ENCODE measurements at regions not wholly inside any gene's neighbourhood (a gene's known extent, or its start where the extent isn't known, plus 50 kb on each side); places are given as distances from the start of the nearest gene placed in this dataset.
"Not testable (repeated sequence)": the region's sequence is repeated elsewhere in the genome, so short reads cannot be mapped to it uniquely, and the experiment has no call there.

DNA sequence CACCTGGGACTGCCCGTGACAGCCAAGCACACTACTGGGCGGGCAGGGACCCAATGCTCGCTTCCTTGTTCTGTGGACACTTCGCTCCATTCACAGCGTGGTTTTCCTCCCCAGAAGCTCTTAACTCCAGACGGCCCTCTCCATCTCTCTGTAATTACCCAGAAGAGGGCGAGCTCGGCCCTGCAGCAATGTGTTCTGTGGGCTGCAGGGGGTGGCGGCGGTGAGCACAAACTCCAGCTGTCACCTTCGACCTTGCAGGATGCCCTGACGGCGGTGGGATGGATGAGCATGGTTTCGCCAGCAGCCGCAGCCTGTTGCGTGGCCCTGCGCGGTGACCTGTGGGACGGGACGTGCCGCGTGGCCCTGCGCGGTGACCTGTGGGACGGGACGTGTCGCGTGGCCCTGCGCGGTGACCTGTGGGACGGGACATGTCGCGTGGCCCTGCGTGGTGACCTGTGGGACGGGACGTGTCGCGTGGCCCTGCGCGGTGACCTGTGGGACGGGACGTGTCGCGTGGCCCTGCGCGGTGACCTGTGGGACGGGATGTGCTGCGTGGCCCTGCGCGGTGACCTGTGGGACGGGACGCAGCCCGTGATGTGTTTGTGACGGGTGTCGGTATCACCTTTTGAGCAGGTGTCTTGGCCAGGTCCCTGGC lies 1204.7 kb downstream of the BRD1 start:
- Mint-ChIP-seq H3K9me3 (peaks cover 0 to 3% (median 0%) of the 10 kb centered on the region in 7 donors), H3K27me3 (no peaks in the 10 kb centered on the region), H3K4me1 (no peaks in the 10 kb centered on the region), H3K27ac (no peak overlapping the region), H3K4me3 (no peak overlapping the region), H3K36me3 (no peaks in the 10 kb centered on the region)
- Histone ChIP-seq H3K4me3 (ENCODE audit: low read depth, low read length) (no peak overlapping the region), H3K36me3 (ENCODE audit: control insufficient read depth, insufficient read depth, low read length) (no peaks in the 10 kb centered on the region), H3K9me3 (ENCODE audit: control insufficient read depth in 2 of 2, low read length in 2 of 2) (no peaks in the 10 kb centered on the region), H3K27me3 (ENCODE audit: control insufficient read depth, insufficient read depth, low read length) (no peaks in the 10 kb centered on the region), H3K27ac (ENCODE audit: insufficient read depth, low read length, poor library complexity, severe bottlenecking) (no peak overlapping the region), H3K4me1 (ENCODE audit: control insufficient read depth, insufficient read depth, low read length, poor library complexity, severe bottlenecking) (no peaks in the 10 kb centered on the region)
- no peak for DNase-seq
- ATAC-seq (ENCODE audit: low read depth in 2 of 2) = no peak

DNA sequence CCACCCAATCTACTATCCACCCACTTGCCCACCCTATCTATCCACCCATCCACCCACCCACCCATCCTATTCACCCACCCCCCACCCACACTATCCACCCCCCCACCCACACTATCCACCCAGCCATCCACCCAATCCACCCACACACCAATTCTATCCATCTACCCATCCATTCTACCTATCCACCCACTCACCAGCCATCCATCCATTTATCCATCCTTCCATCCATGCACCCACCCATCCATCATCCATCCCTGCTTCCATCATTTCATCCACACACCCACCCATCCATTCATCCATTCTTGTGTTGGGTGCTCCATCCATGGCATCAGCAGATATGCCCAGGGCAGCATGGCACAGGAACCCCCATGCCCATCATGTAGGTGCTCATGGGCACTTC lies 1206.6 kb downstream of the BRD1 start:
- Histone ChIP-seq H3K27me3 (ENCODE audit: control insufficient read depth, insufficient read depth, low read length) (no peaks in the 10 kb centered on the region), H3K27ac (ENCODE audit: insufficient read depth, low read length, poor library complexity, severe bottlenecking) (no peak overlapping the region), H3K36me3 (ENCODE audit: control insufficient read depth, insufficient read depth, low read length) (no peaks in the 10 kb centered on the region), H3K4me3 (ENCODE audit: low read depth, low read length) (no peak overlapping the region), H3K9me3 (ENCODE audit: control insufficient read depth in 2 of 2, low read length in 2 of 2) (no peaks in the 10 kb centered on the region), H3K4me1 (ENCODE audit: control insufficient read depth, insufficient read depth, low read length, poor library complexity, severe bottlenecking) (no peaks in the 10 kb centered on the region)
- Mint-ChIP-seq H3K27ac (no peak overlapping the region), H3K36me3 (no peaks in the 10 kb centered on the region), H3K27me3 (no peaks in the 10 kb centered on the region), H3K4me3 (no peak overlapping the region), H3K4me1 (no peaks in the 10 kb centered on the region), H3K9me3 (peaks cover 0 to 3% (median 0%) of the 10 kb centered on the region in 7 donors)
- ATAC-seq (ENCODE audit: low read depth in 2 of 2) (no peak), DNase-seq (no peak)

DNA sequence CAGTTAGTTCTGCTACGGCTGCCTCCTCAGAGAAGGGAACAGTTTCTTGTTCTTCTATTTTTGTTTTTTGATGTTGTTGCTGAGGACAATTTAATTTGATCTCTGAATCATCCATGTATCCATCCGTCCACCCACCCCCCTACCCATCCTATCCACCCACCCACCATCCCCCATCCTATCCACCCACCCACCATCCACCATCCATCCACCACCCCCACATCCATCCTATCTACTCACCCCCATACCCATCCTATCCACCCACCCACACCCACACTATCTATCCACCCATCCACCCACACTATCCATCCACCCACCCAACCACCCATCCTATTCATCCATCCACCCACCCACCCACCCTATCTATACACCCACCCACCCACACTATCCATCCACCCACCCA lies 1207.2 kb downstream of the BRD1 start:
- not testable (repeated sequence) for H3K36me3 ChIP-seq (ENCODE audit: control insufficient read depth, insufficient read depth, low read length); ATAC-seq (ENCODE audit: low read depth in 2 of 2); H3K4me1 ChIP-seq (ENCODE audit: control insufficient read depth, insufficient read depth, low read length, poor library complexity, severe bottlenecking); H3K27me3 Mint-ChIP-seq; H3K27ac Mint-ChIP-seq; H3K4me1 Mint-ChIP-seq; H3K4me3 Mint-ChIP-seq; H3K9me3 Mint-ChIP-seq; H3K4me3 ChIP-seq (ENCODE audit: low read depth, low read length); DNase-seq; H3K9me3 ChIP-seq (ENCODE audit: control insufficient read depth in 2 of 2, low read length in 2 of 2); H3K27ac ChIP-seq (ENCODE audit: insufficient read depth, low read length, poor library complexity, severe bottlenecking); H3K36me3 Mint-ChIP-seq; H3K27me3 ChIP-seq (ENCODE audit: control insufficient read depth, insufficient read depth, low read length)

DNA sequence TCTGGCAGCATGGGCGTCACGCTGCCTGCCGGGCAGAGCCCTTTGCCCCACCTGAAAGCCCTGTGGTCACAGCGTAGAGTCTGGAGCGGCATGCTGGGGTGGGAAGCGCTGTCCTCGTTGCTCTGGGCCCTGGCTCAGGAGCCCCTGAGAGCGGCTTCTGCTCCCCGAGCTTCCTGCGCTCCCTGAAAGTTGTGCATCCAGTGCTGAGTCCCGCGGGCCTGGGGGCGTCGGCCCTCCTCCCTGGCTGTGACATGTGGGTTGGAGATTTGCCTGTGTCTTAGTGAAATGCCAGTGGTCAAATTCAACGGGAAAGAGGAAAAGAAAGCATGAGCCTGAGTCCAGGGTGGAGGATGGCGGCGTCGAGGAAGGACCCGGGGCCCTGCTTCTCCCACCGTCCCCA lies 1208.0 kb downstream of the BRD1 start:
- H3K4me3 Mint-ChIP-seq = no peak overlapping the region
- H3K4me1 Mint-ChIP-seq = no peaks in the 10 kb centered on the region
- ATAC-seq (ENCODE audit: low read depth in 2 of 2) (no peak), DNase-seq (no peak)
- Histone ChIP-seq H3K27ac (ENCODE audit: insufficient read depth, low read length, poor library complexity, severe bottlenecking) (no peak overlapping the region), H3K9me3 (ENCODE audit: control insufficient read depth in 2 of 2, low read length in 2 of 2) (no peaks in the 10 kb centered on the region), H3K4me3 (ENCODE audit: low read depth, low read length) (no peak overlapping the region), H3K36me3 (ENCODE audit: control insufficient read depth, insufficient read depth, low read length) (no peaks in the 10 kb centered on the region), H3K27me3 (ENCODE audit: control insufficient read depth, insufficient read depth, low read length) (no peaks in the 10 kb centered on the region), H3K4me1 (ENCODE audit: control insufficient read depth, insufficient read depth, low read length, poor library complexity, severe bottlenecking) (no peaks in the 10 kb centered on the region)
- H3K27me3 Mint-ChIP-seq = no peaks in the 10 kb centered on the region
- peaks cover 0 to 3% (median 0%) of the 10 kb centered on the region in 7 donors for H3K9me3 Mint-ChIP-seq
- H3K27ac Mint-ChIP-seq = no peak overlapping the region
- H3K36me3 Mint-ChIP-seq = no peaks in the 10 kb centered on the region

DNA sequence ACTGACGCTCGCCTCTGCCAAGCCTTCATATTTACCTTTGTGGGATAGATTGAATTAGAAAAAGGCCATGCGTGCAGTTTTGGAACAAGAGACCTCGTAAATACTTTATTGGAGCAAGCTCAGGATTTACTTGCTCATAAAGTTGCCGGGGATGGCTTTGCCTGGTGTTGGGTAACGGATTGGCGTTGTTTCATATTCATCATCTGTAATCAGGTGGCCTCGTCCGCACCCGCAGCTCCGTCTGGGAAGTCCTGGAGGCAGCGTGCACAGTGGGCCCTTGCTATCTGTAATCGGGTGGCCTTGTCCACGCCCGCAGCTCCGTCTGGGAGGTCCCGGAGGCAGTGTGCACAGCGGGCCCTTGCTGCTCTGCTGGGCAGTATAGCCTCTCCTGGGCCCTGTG lies 1209.3 kb downstream of the BRD1 start:
- no peak for ATAC-seq (ENCODE audit: low read depth in 2 of 2)
- no peak for DNase-seq

DNA sequence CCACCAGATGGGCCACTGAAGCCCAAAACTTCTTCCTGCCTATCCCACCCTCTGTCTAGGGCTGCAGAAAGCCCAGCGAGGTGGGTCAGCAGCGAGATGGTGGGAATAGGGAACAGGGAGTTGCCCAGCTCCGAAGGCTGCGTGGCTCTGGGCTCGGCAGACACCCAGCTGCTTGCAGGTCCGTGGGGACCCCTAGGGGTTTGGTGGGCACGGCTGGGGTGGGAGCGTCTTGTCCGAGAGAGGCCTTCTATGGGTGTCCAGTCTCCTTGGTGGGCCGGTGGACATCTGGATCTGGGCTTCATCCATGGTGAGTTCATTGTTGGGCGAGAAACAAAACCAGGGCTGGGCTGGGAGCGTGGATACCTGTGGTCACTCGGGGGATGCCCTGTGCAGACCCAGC lies 1211.0 kb downstream of the BRD1 start:
- no peak overlapping the region for H3K4me3 ChIP-seq (ENCODE audit: low read depth, low read length)
- no peaks in the 10 kb centered on the region for H3K36me3 ChIP-seq (ENCODE audit: control insufficient read depth, insufficient read depth, low read length)
- Mint-ChIP-seq H3K27me3 (no peaks in the 10 kb centered on the region), H3K36me3 (no peaks in the 10 kb centered on the region), H3K27ac (no peak overlapping the region), H3K4me1 (no peaks in the 10 kb centered on the region), H3K4me3 (no peak overlapping the region), H3K9me3 (peaks cover 0 to 2% (median 0%) of the 10 kb centered on the region in 7 donors)
- no peaks in the 10 kb centered on the region for H3K4me1 ChIP-seq (ENCODE audit: control insufficient read depth, insufficient read depth, low read length, poor library complexity, severe bottlenecking)
- no peaks in the 10 kb centered on the region for H3K27me3 ChIP-seq (ENCODE audit: control insufficient read depth, insufficient read depth, low read length)
- ATAC-seq (ENCODE audit: low read depth in 2 of 2) = no peak
- DNase-seq = no peak
- H3K27ac ChIP-seq (ENCODE audit: insufficient read depth, low read length, poor library complexity, severe bottlenecking) = no peak overlapping the region
- no peaks in the 10 kb centered on the region for H3K9me3 ChIP-seq (ENCODE audit: control insufficient read depth in 2 of 2, low read length in 2 of 2)

More for the DNA sequence above, 1209.3 kb downstream of the BRD1 start:
- no peaks in the 10 kb centered on the region for H3K9me3 ChIP-seq (ENCODE audit: control insufficient read depth in 2 of 2, low read length in 2 of 2)
- H3K36me3 Mint-ChIP-seq = no peaks in the 10 kb centered on the region
- no peaks in the 10 kb centered on the region for H3K4me1 ChIP-seq (ENCODE audit: control insufficient read depth, insufficient read depth, low read length, poor library complexity, severe bottlenecking)
- H3K4me3 ChIP-seq (ENCODE audit: low read depth, low read length) = no peak overlapping the region
- H3K27me3 Mint-ChIP-seq = no peaks in the 10 kb centered on the region
- H3K36me3 ChIP-seq (ENCODE audit: control insufficient read depth, insufficient read depth, low read length) = no peaks in the 10 kb centered on the region
- no peak overlapping the region for H3K4me3 Mint-ChIP-seq
- H3K27ac ChIP-seq (ENCODE audit: insufficient read depth, low read length, poor library complexity, severe bottlenecking) = no peak overlapping the region
- peaks cover 0 to 3% (median 0%) of the 10 kb centered on the region in 7 donors for H3K9me3 Mint-ChIP-seq
- H3K27ac Mint-ChIP-seq = no peak overlapping the region
- H3K27me3 ChIP-seq (ENCODE audit: control insufficient read depth, insufficient read depth, low read length) = no peaks in the 10 kb centered on the region
- no peaks in the 10 kb centered on the region for H3K4me1 Mint-ChIP-seq

DNA sequence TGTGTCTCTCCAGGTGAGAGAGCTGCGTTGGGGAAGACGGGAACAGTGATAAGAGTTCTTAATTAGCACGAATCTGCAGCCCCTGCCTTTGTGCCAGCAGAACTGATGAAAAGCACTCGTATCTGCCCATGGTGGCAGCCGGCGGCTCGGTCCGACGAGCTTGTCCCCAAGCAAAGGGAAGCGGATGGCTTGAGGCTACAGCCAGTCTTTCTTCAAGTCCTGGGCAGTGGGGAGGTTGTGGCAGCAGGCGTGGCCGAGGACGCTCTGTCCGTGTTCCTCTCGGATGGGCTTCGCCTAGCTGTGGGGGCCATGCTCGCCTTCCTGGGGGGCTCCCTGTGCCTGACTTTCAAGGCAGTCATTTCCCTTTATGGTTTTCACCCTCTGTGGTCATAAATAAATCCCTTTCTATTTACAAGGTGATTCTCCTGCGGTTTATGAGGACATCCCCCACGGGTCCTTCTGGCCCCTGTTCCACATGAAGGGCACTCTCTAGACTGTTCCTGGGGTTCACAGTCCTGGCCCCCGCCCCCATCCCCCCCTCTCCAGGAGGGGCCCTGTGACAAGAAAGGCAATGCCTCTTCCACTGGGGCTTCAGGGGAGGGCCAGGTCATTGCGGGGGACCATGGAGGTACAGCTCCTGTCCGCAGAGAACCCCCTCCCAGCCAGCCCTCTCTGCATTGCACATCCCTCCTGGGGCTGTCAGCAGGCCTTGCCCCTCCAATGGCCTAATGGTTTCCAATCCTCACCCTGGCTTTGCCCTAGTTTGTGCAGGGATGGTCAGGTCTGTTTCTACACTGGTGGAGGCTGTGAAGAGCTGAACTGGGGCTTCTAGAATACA lies 1212.3 kb downstream of the BRD1 start:
- Histone ChIP-seq H3K4me1 (ENCODE audit: control insufficient read depth, insufficient read depth, low read length, poor library complexity, severe bottlenecking) (no peaks in the 10 kb centered on the region), H3K36me3 (ENCODE audit: control insufficient read depth, insufficient read depth, low read length) (no peaks in the 10 kb centered on the region), H3K27me3 (ENCODE audit: control insufficient read depth, insufficient read depth, low read length) (no peaks in the 10 kb centered on the region), H3K9me3 (ENCODE audit: control insufficient read depth in 2 of 2, low read length in 2 of 2) (no peaks in the 10 kb centered on the region), H3K27ac (ENCODE audit: insufficient read depth, low read length, poor library complexity, severe bottlenecking) (no peak overlapping the region), H3K4me3 (ENCODE audit: low read depth, low read length) (no peak overlapping the region)
- no peak for DNase-seq
- Mint-ChIP-seq H3K27me3 (no peaks in the 10 kb centered on the region), H3K36me3 (no peaks in the 10 kb centered on the region), H3K4me3 (no peak overlapping the region), H3K27ac (no peak overlapping the region), H3K9me3 (peaks cover 0 to 5% (median 0%) of the 10 kb centered on the region in 7 donors), H3K4me1 (no peaks in the 10 kb centered on the region)
- ATAC-seq (ENCODE audit: low read depth in 2 of 2) = no peak
